GM19240 (cell line): ENCODE measurements at regions not wholly inside any gene's neighbourhood (a gene's known extent, or its start where the extent isn't known, plus 50 kb on each side); places are given as distances from the start of the nearest gene placed in this dataset.
"Not testable (repeated sequence)": the region's sequence is repeated elsewhere in the genome, so short reads cannot be mapped to it uniquely, and the experiment has no call there.

Experiments
- DNase-seq: peaks from one replicate; pipeline ENCODE4 v3.0.0; 2011; ENCODE audit warnings: low spot score; ENCODE audit not compliant: insufficient read length

GRCh38 chr6:84835340-84835739, 70.9 kb upstream of the TBX18 start:
- DNase-seq = no peak

GRCh38 chr6:84831924-84832323, 67.5 kb upstream of the TBX18 start:
- DNase-seq = not testable (repeated sequence)

- no peak for DNase-seq
These were observed 61.1 kb upstream of the TBX18 start for GRCh38 chr6:84825461-84825860.

- not testable (repeated sequence) for DNase-seq
These were observed 56.9 kb upstream of the TBX18 start for GRCh38 chr6:84821314-84821713.

- DNase-seq = no peak
These were observed 52.3 kb upstream of the TBX18 start for GRCh38 chr6:84816741-84817140.

DNA sequence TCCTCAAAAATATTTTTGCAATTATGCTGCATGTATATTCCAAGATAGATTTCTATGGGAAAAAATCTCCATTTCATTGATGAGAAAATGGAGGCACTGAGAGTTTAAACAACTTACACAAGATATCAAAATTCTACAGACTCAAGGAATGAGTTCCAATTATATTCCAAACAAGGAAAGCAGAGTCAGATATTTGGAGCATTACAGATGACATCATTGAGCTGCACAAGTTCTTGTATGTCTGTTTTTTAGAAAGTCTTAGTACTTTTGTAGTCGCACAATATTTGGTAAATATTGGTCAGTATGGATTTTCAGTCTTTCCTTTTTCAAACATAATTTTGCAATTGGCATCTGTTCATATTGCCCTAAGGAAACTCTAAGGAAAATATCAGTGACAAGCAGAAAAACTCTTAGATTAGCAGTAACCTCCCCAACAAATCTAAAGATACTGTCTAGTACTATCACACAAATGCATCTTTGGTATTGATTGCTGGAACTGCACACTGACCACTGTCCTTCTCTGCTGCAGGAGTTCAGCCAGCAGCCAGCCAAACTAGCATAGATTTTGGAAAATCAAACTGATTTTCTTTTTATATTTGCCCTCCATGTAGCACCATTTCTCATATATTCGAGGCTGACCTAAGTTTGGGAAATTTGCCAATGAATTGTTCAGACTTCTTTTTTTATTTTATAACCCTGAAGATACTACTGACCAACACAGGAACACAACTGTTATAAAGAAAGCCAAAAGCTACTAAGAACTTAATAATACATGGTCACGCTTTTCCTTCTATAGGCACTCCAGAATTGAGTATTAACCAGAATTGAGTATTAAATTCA, 51.7 kb upstream of the TBX18 start:
- no peak for DNase-seq
